ENCODE measurements at regions not wholly inside any gene's neighbourhood (a gene's known extent, or its start where the extent isn't known, plus 50 kb on each side); places are given as distances from the start of the nearest gene placed in this dataset.

DNA sequence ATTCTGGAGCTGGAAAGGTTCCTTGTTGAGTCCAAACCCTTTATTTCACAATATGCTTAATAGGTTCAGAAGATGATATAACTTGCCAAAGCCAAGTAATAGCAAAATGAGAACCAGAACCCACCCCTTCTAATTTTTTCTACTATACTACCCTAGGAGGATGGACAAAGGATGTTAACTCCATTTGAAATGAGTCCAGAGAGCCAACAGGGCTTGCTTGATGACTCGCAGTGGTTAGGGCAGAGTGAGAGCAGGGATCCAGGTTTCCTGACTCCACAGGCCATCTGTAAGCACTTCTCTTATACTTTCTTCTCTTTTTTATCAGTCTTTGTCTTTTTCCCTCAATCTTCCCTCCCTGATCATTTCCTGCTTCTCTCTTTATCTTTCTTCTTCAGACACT is 668.1 kb downstream of the MED13L start:
- POLR2A ChIA-PET = no interaction called here
- intact Hi-C loops (cut with micrococcal nuclease) = no loop called here
- Mint-ChIP-seq H3K36me3 (ENCODE audit: low read depth) (no peaks in the 10 kb centered on the region), H3K4me3 (no peak overlapping the region), H3K27ac (no peak overlapping the region), H3K9me3 (no peaks in the 10 kb centered on the region), H3K27me3 (peaks cover 4% of the 10 kb centered on the region), H3K4me1 (no peaks in the 10 kb centered on the region)
- DNase-seq = no peak
- ATAC-seq (ENCODE audit: low read depth) = no peak
- TF ChIP-seq, protein P1, sequence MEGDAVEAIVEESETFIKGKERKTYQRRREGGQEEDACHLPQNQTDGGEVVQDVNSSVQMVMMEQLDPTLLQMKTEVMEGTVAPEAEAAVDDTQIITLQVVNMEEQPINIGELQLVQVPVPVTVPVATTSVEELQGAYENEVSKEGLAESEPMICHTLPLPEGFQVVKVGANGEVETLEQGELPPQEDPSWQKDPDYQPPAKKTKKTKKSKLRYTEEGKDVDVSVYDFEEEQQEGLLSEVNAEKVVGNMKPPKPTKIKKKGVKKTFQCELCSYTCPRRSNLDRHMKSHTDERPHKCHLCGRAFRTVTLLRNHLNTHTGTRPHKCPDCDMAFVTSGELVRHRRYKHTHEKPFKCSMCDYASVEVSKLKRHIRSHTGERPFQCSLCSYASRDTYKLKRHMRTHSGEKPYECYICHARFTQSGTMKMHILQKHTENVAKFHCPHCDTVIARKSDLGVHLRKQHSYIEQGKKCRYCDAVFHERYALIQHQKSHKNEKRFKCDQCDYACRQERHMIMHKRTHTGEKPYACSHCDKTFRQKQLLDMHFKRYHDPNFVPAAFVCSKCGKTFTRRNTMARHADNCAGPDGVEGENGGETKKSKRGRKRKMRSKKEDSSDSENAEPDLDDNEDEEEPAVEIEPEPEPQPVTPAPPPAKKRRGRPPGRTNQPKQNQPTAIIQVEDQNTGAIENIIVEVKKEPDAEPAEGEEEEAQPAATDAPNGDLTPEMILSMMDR (IDR thresholded peaks at IDR 0.05) = no peak
- CTCF ChIA-PET = no interaction called here

DNA sequence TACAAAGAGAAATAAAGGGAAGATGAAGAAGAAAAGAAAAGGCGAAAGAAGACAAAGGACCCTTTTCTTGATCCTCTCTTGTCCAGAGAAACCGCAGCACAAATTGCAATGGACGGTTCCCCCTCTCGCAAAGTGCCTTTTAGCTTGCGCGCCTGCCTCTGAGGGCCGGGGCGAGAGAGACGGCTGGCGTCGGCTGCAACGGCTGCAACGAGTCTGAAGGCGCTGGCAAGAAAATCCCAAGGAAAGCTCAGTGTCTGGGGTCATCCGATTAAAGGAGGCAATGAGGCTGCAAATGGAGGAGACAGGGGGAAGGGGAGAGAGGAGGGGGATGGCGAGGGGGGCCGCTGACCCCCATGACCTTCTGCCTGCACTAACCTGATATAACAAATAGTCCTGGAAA is 671.5 kb downstream of the MED13L start:
- H3K36me3 Mint-ChIP-seq (ENCODE audit: low read depth) = no peaks in the 10 kb centered on the region
- H3K4me1 Mint-ChIP-seq = no peaks in the 10 kb centered on the region
- H3K9me3 Mint-ChIP-seq = no peaks in the 10 kb centered on the region
- POLR2A ChIA-PET = no interaction called here
- TF ChIP-seq, protein P1 (IDR thresholded peaks at IDR 0.05) = no peak
- CTCF ChIA-PET = no interaction called here
- intact Hi-C loops (cut with micrococcal nuclease) = no loop called here
- peaks cover 13% of the 10 kb centered on the region for H3K27me3 Mint-ChIP-seq
- no peak overlapping the region for H3K4me3 Mint-ChIP-seq
- ATAC-seq (ENCODE audit: low read depth) (no peak), DNase-seq (no peak)
- no peak overlapping the region for H3K27ac Mint-ChIP-seq

DNA sequence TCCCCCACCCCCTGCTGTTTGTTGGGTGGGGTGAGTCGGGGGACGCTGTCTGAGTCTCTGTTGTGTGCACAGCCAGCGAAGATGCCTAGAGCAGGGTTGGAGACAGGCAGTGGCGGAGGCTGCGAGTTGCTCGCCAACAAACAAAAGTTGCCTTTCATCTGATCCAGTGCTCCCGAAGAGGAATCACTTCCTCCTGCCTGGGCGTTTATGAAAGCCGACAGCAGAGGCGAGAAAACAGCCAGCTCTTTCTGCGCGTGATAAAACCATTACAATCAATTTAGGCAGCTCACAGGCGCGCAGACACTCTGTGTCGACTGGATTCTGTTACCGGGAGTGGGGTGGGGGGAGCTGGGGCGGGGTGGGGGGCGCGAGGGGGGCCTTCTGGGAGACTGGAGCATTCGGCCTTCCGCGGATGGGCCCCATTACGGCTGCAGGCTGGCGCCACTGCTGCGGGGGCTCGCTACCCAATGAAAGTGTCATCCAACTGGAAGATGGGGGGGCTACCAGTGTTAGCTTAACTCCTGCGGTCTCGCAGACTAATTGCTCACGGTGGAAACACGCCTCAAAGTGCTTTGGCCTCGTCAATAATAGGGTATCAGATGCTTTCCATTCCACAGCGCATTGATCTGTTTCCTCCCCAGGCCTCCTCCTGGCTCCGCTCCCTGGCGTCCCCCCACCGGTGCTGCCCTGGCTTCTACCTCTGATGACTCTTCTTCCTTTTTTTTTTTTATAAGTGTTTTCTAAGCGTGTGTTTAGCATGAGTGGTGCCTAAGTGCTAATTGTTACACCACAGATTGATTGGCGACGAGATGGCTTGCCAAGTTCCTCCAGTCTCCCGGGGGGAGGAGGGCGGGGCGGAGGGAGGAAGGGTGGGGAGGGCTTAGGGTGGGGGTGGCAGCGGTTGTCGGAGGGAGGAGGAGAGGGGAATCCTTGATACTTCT is 678.4 kb downstream of the MED13L start:
- ChIA-PET CTCF (no interaction called here), POLR2A (no interaction called here)
- Mint-ChIP-seq H3K36me3 (ENCODE audit: low read depth) (no peaks in the 10 kb centered on the region), H3K4me1 (no peaks in the 10 kb centered on the region), H3K9me3 (peaks cover 5% of the 10 kb centered on the region), H3K27ac (no peak overlapping the region), H3K27me3 (peaks cover 24% of the 10 kb centered on the region), H3K4me3 (no peak overlapping the region)
- no peak for DNase-seq
- TF ChIP-seq, protein P1 (IDR thresholded peaks at IDR 0.05) = no peak
- intact Hi-C loops (cut with micrococcal nuclease) = no loop called here
- ATAC-seq (ENCODE audit: low read depth) = no peak

DNA sequence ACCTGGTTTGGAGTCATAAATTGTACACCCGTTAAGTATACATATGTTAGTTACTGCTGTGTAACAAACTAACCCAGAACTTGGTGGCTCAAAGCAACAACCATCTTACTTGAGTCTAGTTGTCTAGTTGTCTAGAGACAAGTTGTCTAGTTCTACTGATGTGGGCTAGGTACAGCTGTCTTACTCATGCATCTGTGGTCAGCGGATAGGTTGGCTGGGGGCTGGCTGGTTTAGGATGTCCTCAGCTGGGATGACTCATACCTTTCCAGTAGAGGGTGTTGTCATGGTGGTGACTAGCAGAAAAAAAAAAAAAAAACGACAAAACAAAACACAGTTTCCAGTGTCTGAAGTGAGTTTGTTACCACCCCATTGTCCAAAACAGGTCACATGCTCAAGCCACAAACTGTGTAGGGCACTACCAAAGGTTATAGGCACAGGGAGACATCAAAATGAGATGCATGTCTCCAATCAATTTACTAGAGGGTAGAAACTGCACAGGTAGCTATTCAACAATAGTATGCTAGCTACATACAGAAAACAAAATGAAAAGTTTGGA is 680.3 kb downstream of the MED13L start:
- H3K4me3 Mint-ChIP-seq = no peak overlapping the region
- H3K27ac Mint-ChIP-seq = no peak overlapping the region
- DNase-seq = no peak
- POLR2A ChIA-PET = no interaction called here
- no peaks in the 10 kb centered on the region for H3K36me3 Mint-ChIP-seq (ENCODE audit: low read depth)
- CTCF ChIA-PET = no interaction called here
- intact Hi-C loops (cut with micrococcal nuclease) = no loop called here
- TF ChIP-seq, protein P1 (IDR thresholded peaks at IDR 0.05) = no peak
- H3K9me3 Mint-ChIP-seq = peaks cover 5% of the 10 kb centered on the region
- no peaks in the 10 kb centered on the region for H3K4me1 Mint-ChIP-seq
- ATAC-seq (ENCODE audit: low read depth) = no peak
- H3K27me3 Mint-ChIP-seq = peaks cover 20% of the 10 kb centered on the region

DNA sequence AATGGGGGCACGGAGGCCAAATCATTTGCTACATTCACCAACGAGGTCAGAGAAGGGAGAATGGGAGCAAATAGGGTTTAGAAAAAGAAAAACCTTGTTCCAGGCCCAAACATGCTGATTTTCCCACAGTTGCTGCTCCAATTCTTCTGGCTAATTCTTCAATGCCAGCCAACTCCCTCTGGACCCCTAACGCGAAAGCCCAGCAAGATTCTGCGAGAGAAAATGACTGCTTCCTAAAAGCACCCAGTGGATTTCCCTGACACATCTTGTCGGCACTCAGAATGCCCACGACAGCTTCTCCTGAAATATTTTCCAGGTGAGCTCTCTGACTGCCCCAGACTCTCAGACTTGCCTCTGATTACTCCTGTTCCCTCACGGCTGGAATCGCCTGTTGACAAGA is 689.4 kb downstream of the MED13L start:
- DNase-seq (no peak), ATAC-seq (ENCODE audit: low read depth) (no peak)
- TF ChIP-seq, protein P1 (IDR thresholded peaks at IDR 0.05) = no peak
- ChIA-PET CTCF (no interaction called here), POLR2A (no interaction called here)
- no peaks in the 10 kb centered on the region for H3K4me1 Mint-ChIP-seq
- no peak overlapping the region for H3K4me3 Mint-ChIP-seq
- intact Hi-C loops (cut with micrococcal nuclease) = no loop called here
- no peaks in the 10 kb centered on the region for H3K36me3 Mint-ChIP-seq (ENCODE audit: low read depth)
- peaks cover 5% of the 10 kb centered on the region for H3K9me3 Mint-ChIP-seq
- H3K27me3 Mint-ChIP-seq = peaks cover 12% of the 10 kb centered on the region
- H3K27ac Mint-ChIP-seq = no peak overlapping the region

Data from activated B cell treated with CpG ODN at 0.5 μM for 24 hours (primary cell).